Kidney (tissue), 13 donors: ENCODE measurements at regions not wholly inside any gene's neighbourhood (a gene's known extent, or its start where the extent isn't known, plus 50 kb on each side); places are given as distances from the start of the nearest gene placed in this dataset.
A peak's percentile ranks its signal among the peaks of the same experiment; 100 is the strongest.

Experiments used
- DNase-seq, 5 donors: peaks; one replicate each; pipeline ENCODE4 v3.0.0-alpha.2; 2013 to 2020
- FAIRE-seq: peaks from 2 replicates; lab custom pipeline; 2012; peaks lifted over from hg19 to GRCh38; lab: Jason Lieb, UNC
- H3K27ac ChIP-seq, 2 donors: one replicate each; pipeline ENCODE4 v1.7.0; 2013; ENCODE audit warnings: low read depth in 2 of 2, low read length in 2 of 2, inconsistent platforms in 1 of 2
- H3K27me3 ChIP-seq: one replicate; pipeline ENCODE4 v1.7.1; 2013; ENCODE audit warnings: low read length, inconsistent platforms; ENCODE audit not compliant: control insufficient read depth, insufficient read depth
- H3K36me3 ChIP-seq, 3 donors: one replicate each; pipeline versions ENCODE4 v1.7.0 to v1.7.1; 2013; ENCODE audit warnings: low read length in 3 of 3, control low read depth in 1 of 3, inconsistent platforms in 1 of 3; ENCODE audit not compliant: insufficient read depth in 3 of 3, control insufficient read depth in 2 of 3
- H3K4me1 ChIP-seq, 3 donors: one replicate each; pipeline versions ENCODE4 v1.7.0 to v1.7.1; 2013; ENCODE audit warnings: low read length in 3 of 3, inconsistent platforms in 1 of 3, low read depth in 1 of 3; ENCODE audit not compliant: control insufficient read depth in 2 of 3, insufficient read depth in 2 of 3
- H3K4me3 ChIP-seq, 3 donors: one replicate each; pipeline versions ENCODE4 v1.7.0 to v1.8.1; 2013; ENCODE audit warnings: low read length in 3 of 3, control low read depth in 1 of 3, inconsistent platforms in 1 of 3
- H3K9ac ChIP-seq, 3 donors: one replicate each; pipeline versions ENCODE4 v1.7.0 to v1.7.1; 2013; ENCODE audit warnings: low read length in 3 of 3, control low read depth in 1 of 3, inconsistent platforms in 1 of 3
- H3K9me3 ChIP-seq, 3 donors: one replicate each; pipeline versions ENCODE4 v1.7.0 to v1.7.1; 2013; ENCODE audit warnings: low read length in 3 of 3, control low read depth in 1 of 3, inconsistent platforms in 1 of 3; ENCODE audit not compliant: control insufficient read depth in 2 of 3, insufficient read depth in 1 of 3
- CTCF ChIP-seq: IDR thresholded peaks from 3 replicates; pipeline ENCODE4 v1.5.1; 2012; ENCODE audit warnings: mild to moderate bottlenecking, moderate library complexity, borderline replicate concordance; ENCODE audit not compliant: insufficient read depth; ENCODE audit errors: extremely low read depth
- intact Hi-C: fragments of 100-400 bp; cut with DNase I; formaldehyde crosslinking; loops from one replicate; pipeline ENCODE4 v1.11.1; 2022
- donor health status: control.
- donor health status: control.
- donor health status: control.
- donor health status: control.
- donor health status: control.
- donor health status: DM: yes; HTN: yes; CAD: no.
- donor health status: Normal renal cell carcinoma (clear cell type).

GRCh38 chr6:159572439-159573110 is 120.5 kb downstream of the SOD2 start:
- intact Hi-C loops, result no loop called here
- no peak for FAIRE-seq
- no peaks in the 10 kb centered on the region for H3K36me3 ChIP-seq
- no peaks in the 10 kb centered on the region for H3K27me3 ChIP-seq
- no peak for DNase-seq
- H3K9ac ChIP-seq, result no peak overlapping the region
- H3K4me3 ChIP-seq, result no peak overlapping the region
- peaks cover 0 to 13% (median 2%) of the 10 kb centered on the region in 3 donors for H3K9me3 ChIP-seq
- no peaks in the 10 kb centered on the region for H3K4me1 ChIP-seq
- H3K27ac ChIP-seq, result no peak overlapping the region
- no peak for TF ChIP-seq CTCF

- no peak overlapping the region for H3K27ac ChIP-seq
- H3K36me3 ChIP-seq, result no peaks in the 10 kb centered on the region
- FAIRE-seq, result no peak
- peak in 1 of 5 donors; percentile 7 for DNase-seq
- H3K4me1 ChIP-seq, result no peaks in the 10 kb centered on the region
- TF ChIP-seq CTCF, result no peak
- H3K9ac ChIP-seq, result no peak overlapping the region
- H3K27me3 ChIP-seq, result no peaks in the 10 kb centered on the region
- no peak overlapping the region for H3K4me3 ChIP-seq
- intact Hi-C loops, result no loop called here
- peaks cover 0 to 12% (median 2%) of the 10 kb centered on the region in 3 donors for H3K9me3 ChIP-seq
These were observed 127.8 kb downstream of the SOD2 start for GRCh38 chr6:159565181-159565710.

GRCh38 chr6:159564456-159564855 is 128.6 kb downstream of the SOD2 start:
- FAIRE-seq (no peak), DNase-seq (no peak)
- H3K4me3 ChIP-seq, result no peak overlapping the region
- TF ChIP-seq CTCF, result no peak
- no peaks in the 10 kb centered on the region for H3K4me1 ChIP-seq
- peaks cover 0 to 4% (median 2%) of the 10 kb centered on the region in 3 donors for H3K9me3 ChIP-seq
- intact Hi-C loops, result no loop called here
- no peaks in the 10 kb centered on the region for H3K27me3 ChIP-seq
- no peak overlapping the region for H3K9ac ChIP-seq
- no peak overlapping the region for H3K27ac ChIP-seq
- no peaks in the 10 kb centered on the region for H3K36me3 ChIP-seq
